BLaER1 (cell line): ENCODE measurements at regions not wholly inside any gene's neighbourhood (a gene's known extent, or its start where the extent isn't known, plus 50 kb on each side); places are given as distances from the start of the nearest gene placed in this dataset.
A peak's percentile ranks its signal among the peaks of the same experiment; 100 is the strongest.

Experiments used
- H3K27ac ChIP-seq: shearing (Covaris generic); formaldehyde crosslinking; 2 replicates; pipeline ENCODE4 v1.8.1; 2022
- H3K27me3 ChIP-seq: shearing (Covaris generic); formaldehyde crosslinking; 2 replicates; pipeline ENCODE4 v1.8.1; 2022
- H3K36me3 ChIP-seq: shearing (Covaris generic); formaldehyde crosslinking; 2 replicates; pipeline ENCODE4 v1.8.1; 2022
- H3K4me1 ChIP-seq: shearing (Covaris generic); formaldehyde crosslinking; 2 replicates; pipeline ENCODE4 v1.8.1; 2022
- H3K4me2 ChIP-seq: shearing (Covaris generic); formaldehyde crosslinking; 2 replicates; pipeline ENCODE4 v1.8.1; 2022
- H3K4me3 ChIP-seq: shearing (Covaris generic); formaldehyde crosslinking; 2 replicates; pipeline ENCODE4 v1.8.1; 2022
- H3K9ac ChIP-seq: shearing (Covaris generic); formaldehyde crosslinking; 2 replicates; pipeline ENCODE4 v1.8.1; 2022
- H3K9me3 ChIP-seq: shearing (Covaris generic); formaldehyde crosslinking; 2 replicates; pipeline ENCODE4 v1.8.1; 2022
- H4K20me1 ChIP-seq: shearing (Covaris generic); formaldehyde crosslinking; 2 replicates; pipeline ENCODE4 v1.8.1; 2022
- Cebpa-rat ChIP-seq: shearing (Covaris generic); IDR thresholded peaks from 2 replicates; pipeline ENCODE4 v1.8.1; 2022

DNA sequence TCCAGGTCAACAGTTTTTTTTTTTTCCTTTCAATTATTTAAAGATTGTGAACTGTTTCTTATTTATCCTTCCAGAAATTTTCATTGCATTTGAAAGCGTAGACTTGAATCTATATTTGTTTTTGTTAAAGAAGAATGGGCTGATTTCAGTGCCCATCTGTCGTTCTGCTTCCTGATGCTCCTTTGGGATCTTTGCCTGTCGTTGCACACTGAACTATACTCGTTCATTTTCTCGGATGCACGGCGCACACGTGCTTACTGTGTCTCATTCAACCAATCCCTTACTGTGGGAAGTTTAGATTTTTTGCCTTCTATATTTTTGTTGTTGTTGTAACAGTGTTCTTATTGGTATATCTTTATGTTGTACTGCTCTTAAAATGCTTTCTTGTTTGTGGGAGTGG lies 149.7 kb downstream of the VAPA start:
- H3K27ac ChIP-seq: no peak overlapping the region
- no peak overlapping the region for H3K4me3 ChIP-seq
- H3K27me3 ChIP-seq: no peaks in the 10 kb centered on the region
- no peaks in the 10 kb centered on the region for H4K20me1 ChIP-seq
- H3K36me3 ChIP-seq: no peaks in the 10 kb centered on the region
- TF ChIP-seq Cebpa-rat: no peak
- no peak overlapping the region for H3K4me2 ChIP-seq
- H3K4me1 ChIP-seq: peaks cover 54% of the 10 kb centered on the region
- H3K9ac ChIP-seq: no peak overlapping the region
- no peaks in the 10 kb centered on the region; the same call in 1 of the 2 replicates for H3K9me3 ChIP-seq

DNA sequence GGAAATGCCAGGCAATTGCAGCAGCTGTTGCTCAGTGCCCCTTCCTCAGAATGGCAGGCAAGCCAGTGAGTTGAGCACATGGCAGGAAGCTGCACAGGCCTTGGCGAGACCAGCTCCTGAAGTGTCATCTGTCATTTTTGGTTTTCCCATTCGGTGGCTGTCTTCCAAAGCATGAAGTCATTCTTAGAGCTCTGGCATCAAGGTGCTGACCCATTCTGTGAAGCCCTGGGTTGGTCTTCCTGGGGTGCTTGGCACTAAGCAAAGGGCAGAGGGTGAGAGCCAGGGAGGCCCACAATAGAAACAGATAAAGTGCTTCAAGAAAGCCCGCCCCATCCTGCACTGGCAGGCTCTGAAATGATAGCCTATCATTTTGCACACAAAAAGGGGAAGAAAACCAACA lies 150.5 kb downstream of the VAPA start:
- no peaks in the 10 kb centered on the region; the same call in 1 of the 2 replicates for H3K9me3 ChIP-seq
- H3K4me2 ChIP-seq: no peak overlapping the region
- H3K27ac ChIP-seq: no peak overlapping the region
- H3K4me1 ChIP-seq: peaks cover 47% of the 10 kb centered on the region
- no peak for TF ChIP-seq Cebpa-rat
- H3K36me3 ChIP-seq: no peaks in the 10 kb centered on the region
- H3K9ac ChIP-seq: no peak overlapping the region
- H3K27me3 ChIP-seq: no peaks in the 10 kb centered on the region
- no peaks in the 10 kb centered on the region for H4K20me1 ChIP-seq
- no peak overlapping the region for H3K4me3 ChIP-seq

DNA sequence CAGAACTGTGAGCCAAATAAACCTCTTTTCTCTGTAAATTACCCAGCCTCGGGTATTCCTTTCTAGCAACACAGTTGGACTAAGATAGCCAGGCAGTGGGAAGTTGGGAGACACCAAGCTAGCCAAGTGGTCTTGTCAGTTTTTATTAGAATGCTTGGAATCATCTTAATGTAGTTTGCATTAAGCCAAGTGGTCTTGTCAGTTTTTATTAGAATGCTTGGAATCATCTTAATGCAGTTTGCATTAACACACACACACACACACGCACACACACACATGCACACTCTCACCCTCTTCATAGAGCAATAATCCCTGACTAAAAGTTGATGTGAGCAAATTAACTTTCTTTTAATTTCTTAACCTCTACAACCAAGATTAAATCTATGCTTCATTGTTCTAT lies 151.5 kb downstream of the VAPA start:
- H3K4me1 ChIP-seq: peaks cover 37% of the 10 kb centered on the region
- H3K4me2 ChIP-seq: no peak overlapping the region
- H3K27me3 ChIP-seq: no peaks in the 10 kb centered on the region
- no peaks in the 10 kb centered on the region for H4K20me1 ChIP-seq
- no peak overlapping the region for H3K4me3 ChIP-seq
- no peak overlapping the region for H3K9ac ChIP-seq
- no peak for TF ChIP-seq Cebpa-rat
- no peaks in the 10 kb centered on the region; the same call in 1 of the 2 replicates for H3K9me3 ChIP-seq
- no peak overlapping the region for H3K27ac ChIP-seq
- H3K36me3 ChIP-seq: no peaks in the 10 kb centered on the region

DNA sequence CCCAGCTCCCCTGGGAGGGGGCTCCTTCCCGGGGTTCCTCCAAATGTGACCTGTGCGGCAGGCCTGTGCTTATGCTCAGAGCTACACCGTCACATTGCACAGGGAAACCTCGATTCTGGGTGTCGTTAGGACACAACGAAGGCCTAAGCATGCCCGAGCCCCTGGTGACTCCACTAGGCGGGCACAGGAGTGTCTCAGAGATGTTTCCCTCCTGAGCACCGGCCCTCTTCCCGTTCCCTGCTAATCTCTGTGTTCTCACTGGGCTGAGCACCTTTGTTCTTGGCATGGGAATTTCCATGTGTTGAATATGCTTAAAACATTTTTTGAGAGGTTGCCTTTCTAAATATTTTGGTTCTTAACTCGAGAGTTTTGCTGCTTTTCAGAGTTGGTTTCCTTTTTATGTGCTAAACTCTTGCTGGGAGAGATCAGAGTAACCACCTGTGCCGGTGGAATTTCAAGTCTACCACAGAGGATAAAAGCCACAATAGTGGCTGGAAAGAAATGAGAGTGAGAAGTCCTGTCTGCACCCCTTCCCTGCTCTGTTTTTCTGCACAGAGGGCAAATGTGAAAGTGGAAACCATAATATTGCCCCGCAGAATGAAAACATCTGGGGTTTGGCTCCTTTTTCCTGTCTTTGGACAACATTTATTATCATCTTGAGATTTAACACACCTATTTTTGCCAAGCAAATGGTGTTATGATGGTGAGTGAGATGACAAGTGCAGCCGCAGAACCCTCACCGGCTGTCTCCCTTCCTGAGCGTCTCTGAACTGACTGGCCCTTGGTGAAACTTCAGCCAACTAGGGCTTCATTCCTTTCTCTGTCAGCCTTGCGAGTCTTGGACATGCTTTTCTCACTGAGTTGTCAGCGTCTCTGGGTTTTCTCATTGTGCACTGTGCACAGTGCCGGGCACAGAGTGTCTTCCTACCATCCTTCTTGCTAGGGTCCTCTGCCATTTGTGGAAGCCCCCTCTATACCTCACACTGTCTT lies 154.1 kb downstream of the VAPA start:
- Histone ChIP-seq H3K4me2 (no peak overlapping the region), H3K27me3 (no peaks in the 10 kb centered on the region)

DNA sequence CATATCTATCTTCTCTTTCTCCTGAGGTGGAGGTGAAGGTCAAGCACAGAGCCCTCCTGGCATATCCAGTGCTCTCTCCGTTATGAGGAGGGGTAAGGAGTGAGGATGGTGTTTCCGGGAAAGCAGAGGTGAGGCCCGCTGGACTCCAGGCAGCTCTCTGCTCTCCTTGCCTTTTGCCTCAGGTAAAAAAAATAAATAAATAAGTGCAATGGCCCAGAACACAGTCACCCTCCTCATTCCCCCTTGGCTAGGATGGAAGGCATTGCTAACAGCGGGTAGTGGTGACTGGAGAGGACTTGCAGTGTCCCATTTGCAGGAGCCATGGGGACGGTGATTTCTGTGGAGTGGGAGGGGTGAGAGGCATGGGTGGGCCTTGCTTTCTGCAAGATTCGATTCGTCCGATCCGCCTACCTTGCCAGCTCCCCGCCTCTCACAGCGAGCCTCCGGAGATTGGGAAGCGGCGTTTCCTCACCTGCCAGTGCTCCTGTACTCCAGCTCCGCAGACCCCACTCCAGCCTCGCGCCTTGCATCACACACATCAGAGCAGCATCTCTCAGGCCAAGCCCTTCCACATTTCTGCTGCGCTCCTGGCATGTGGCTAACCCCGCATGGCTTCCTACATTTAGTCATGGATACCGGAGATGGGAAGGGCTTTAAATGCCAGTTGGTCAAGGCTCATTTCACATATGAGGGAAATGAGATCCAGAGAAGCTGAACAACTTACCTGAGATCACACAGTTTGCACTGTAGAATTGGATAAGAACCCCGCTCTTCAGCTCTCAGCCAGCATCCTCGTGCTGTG lies 155.2 kb downstream of the VAPA start:
- Histone ChIP-seq H3K4me3 (no peak overlapping the region), H4K20me1 (no peaks in the 10 kb centered on the region), H3K27ac (no peak overlapping the region), H3K4me1 (peaks cover 31% of the 10 kb centered on the region), H3K4me2 (no peak overlapping the region), H3K36me3 (no peaks in the 10 kb centered on the region), H3K27me3 (no peaks in the 10 kb centered on the region), H3K9ac (no peak overlapping the region), H3K9me3 (no peaks in the 10 kb centered on the region; the same call in 1 of the 2 replicates)
- TF ChIP-seq Cebpa-rat: no peak

More for the DNA sequence above, 154.1 kb downstream of the VAPA start:
- no peak overlapping the region for H3K27ac ChIP-seq
- no peak overlapping the region for H3K9ac ChIP-seq
- no peak for TF ChIP-seq Cebpa-rat
- peaks cover 24% of the 10 kb centered on the region for H3K4me1 ChIP-seq
- no peaks in the 10 kb centered on the region; the same call in 1 of the 2 replicates for H3K9me3 ChIP-seq
- no peaks in the 10 kb centered on the region for H3K36me3 ChIP-seq
- H4K20me1 ChIP-seq: no peaks in the 10 kb centered on the region
- H3K4me3 ChIP-seq: no peak overlapping the region

DNA sequence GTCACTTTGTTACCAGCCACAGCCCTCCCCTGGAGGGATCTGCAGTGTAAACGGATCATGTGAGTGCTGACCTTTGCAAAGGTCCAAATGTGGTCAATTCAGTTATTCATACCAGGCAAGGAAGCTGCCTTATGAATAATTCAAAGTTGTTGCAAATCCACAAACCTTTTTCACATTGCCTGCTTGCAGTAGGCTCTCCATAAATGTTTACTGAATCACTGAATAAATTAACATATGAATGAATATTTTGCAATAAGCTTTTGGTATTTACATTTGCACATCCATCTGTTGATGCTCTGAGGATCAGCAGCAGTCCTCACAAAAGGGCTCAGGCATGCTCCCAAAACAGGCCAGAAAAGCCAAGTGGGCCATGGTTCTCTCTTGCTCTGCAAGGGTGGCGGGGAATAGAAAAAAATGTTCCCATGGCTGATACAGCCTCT lies 156.8 kb downstream of the VAPA start:
- H3K9me3 ChIP-seq: no peaks in the 10 kb centered on the region
- no peaks in the 10 kb centered on the region for H4K20me1 ChIP-seq
- H3K27ac ChIP-seq: no peak overlapping the region
- no peak for TF ChIP-seq Cebpa-rat
- H3K4me2 ChIP-seq: no peak overlapping the region
- H3K9ac ChIP-seq: no peak overlapping the region
- no peaks in the 10 kb centered on the region for H3K27me3 ChIP-seq
- H3K36me3 ChIP-seq: no peaks in the 10 kb centered on the region
- no peak overlapping the region for H3K4me3 ChIP-seq
- H3K4me1 ChIP-seq: peaks cover 36% of the 10 kb centered on the region

DNA sequence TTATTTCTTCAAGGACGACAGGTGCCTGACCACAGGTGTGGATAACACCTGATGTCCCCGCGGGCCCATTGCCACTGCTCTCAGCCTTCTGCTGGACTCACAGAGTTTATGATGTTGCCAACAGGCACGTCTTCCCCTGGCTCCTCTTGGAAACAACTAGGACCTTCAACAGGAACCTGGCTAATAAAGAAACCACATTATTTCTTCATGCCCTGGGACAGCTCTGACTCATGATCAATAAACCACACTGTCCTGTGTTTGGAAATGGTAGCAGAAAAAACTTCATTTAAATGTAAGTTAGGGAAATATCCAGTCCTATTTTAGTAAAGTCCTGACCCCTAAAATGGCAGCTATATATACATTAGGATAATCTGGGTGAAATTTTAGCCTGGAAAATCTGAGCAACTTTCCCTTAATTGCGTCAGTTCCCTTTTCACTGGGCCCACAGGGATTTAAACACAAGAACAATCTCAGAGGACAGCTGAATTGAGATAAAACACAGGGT lies 158.9 kb downstream of the VAPA start:
- no peak overlapping the region for H3K9ac ChIP-seq
- H3K36me3 ChIP-seq: no peaks in the 10 kb centered on the region
- H3K4me1 ChIP-seq: peaks cover 36% of the 10 kb centered on the region
- no peaks in the 10 kb centered on the region for H3K27me3 ChIP-seq
- no peak overlapping the region for H3K27ac ChIP-seq
- H3K9me3 ChIP-seq: no peaks in the 10 kb centered on the region
- no peak overlapping the region for H3K4me3 ChIP-seq
- no peaks in the 10 kb centered on the region for H4K20me1 ChIP-seq
- no peak for TF ChIP-seq Cebpa-rat
- peak overlapping the region; percentile 78 for H3K4me2 ChIP-seq

DNA sequence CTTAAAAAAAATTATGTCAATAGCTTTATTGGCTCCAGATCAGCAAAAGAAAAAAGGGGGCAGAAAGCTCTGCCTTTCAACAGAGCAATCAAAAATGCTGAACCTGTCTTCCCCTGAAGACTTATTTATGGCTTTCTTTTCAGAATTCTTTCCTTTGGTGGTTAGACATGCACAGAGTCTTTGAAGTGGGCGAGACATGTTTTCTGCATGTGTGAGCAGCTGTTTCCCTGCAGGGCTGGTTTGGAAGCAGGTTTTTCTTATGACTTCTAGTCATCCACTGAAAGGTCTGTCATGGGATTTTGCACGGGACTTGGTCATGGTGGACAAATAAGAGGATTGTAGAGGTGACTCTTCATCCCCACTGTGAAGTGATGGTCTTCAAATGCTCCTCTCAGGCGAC lies 160.3 kb downstream of the VAPA start:
- peaks cover 36% of the 10 kb centered on the region for H3K4me1 ChIP-seq
- no peaks in the 10 kb centered on the region for H3K36me3 ChIP-seq
- H3K27me3 ChIP-seq: no peaks in the 10 kb centered on the region
- no peak overlapping the region for H3K4me3 ChIP-seq
- no peak overlapping the region for H3K27ac ChIP-seq
- H4K20me1 ChIP-seq: no peaks in the 10 kb centered on the region
- TF ChIP-seq Cebpa-rat: no peak
- H3K4me2 ChIP-seq: peak overlapping the region; percentile 78
- no peak overlapping the region for H3K9ac ChIP-seq
- H3K9me3 ChIP-seq: no peaks in the 10 kb centered on the region

DNA sequence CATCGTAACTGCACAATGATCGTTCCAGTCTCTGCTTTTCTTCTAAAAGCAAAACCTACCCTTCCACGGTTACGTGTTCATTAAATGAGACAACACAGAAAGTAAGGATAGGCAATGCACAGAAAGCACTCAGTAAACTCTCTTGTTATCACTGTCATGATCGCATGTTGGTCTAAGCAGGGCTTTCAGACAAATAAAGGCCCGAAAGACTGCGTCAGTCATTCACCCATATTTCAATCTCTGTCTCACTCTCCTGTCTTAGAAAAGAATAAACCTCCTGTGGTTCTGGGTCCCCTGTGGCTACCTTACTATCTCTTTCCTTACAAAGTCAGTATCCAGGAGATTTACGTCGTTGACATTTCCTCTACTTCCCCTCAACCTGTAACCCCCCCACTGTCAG lies 160.9 kb downstream of the VAPA start:
- Histone ChIP-seq H3K27ac (no peak overlapping the region), H3K36me3 (no peaks in the 10 kb centered on the region), H3K9me3 (no peaks in the 10 kb centered on the region), H4K20me1 (no peaks in the 10 kb centered on the region), H3K4me2 (peak overlapping the region; percentile 78), H3K4me3 (no peak overlapping the region), H3K4me1 (peaks cover 36% of the 10 kb centered on the region), H3K27me3 (no peaks in the 10 kb centered on the region), H3K9ac (no peak overlapping the region)
- no peak for TF ChIP-seq Cebpa-rat
